PC-3 (cell line): ENCODE measurements at regions not wholly inside any gene's neighbourhood (a gene's known extent, or its start where the extent isn't known, plus 50 kb on each side); places are given as distances from the start of the nearest gene placed in this dataset.

Experiments
- EZH2 ChIP-seq: fragments of 300-600 bp; sonication (generic); IDR thresholded peaks from one replicate; pipeline ENCODE4 v1.6.1; 2017; ENCODE audit warnings: antibody characterized with exemption, mild to moderate bottlenecking, low read length; ENCODE audit not compliant: unreplicated experiment
- EZH2phosphoT487 ChIP-seq: fragments of 300-600 bp; sonication (generic); IDR thresholded peaks from 2 replicates; pipeline ENCODE4 v1.6.1; 2018; ENCODE audit warnings: mild to moderate bottlenecking, antibody characterized with exemption, low read length, borderline replicate concordance
- TF ChIP-seq, protein P1 (sequence below): fragments of 300-600 bp; sonication (generic); conservative IDR thresholded peaks from 2 replicates; pipeline ENCODE4 v1.5.1; 2017; ENCODE audit warnings: antibody characterized with exemption, low read depth, mild to moderate bottlenecking, low read length

DNA sequence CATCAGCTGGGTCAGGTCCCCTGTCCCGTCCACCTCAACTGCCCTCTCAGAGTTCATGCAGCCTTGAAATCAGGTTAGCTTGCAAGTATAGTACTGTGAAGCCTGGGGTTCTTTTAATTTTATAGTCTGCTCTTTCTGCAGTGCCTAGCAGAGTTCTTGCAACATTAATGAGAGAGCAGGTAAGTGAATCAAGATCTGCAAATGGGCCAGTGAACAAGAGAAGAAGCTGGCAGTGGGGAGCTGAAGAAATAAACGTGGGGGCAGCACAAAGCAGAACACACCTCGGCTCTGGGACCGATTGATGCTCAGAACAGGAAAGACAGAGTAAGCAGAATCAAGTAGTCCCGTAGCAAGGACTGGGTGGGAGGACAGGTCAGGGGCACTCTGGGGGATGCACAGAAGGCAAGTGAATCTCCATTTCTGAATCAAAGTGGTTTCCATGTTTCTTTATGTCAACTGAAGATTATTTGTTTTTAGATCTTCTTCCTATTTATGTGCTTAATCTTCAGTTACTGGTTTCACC, 675.5 kb downstream of the RNF144A start:
- TF ChIP-seq, protein P1, sequence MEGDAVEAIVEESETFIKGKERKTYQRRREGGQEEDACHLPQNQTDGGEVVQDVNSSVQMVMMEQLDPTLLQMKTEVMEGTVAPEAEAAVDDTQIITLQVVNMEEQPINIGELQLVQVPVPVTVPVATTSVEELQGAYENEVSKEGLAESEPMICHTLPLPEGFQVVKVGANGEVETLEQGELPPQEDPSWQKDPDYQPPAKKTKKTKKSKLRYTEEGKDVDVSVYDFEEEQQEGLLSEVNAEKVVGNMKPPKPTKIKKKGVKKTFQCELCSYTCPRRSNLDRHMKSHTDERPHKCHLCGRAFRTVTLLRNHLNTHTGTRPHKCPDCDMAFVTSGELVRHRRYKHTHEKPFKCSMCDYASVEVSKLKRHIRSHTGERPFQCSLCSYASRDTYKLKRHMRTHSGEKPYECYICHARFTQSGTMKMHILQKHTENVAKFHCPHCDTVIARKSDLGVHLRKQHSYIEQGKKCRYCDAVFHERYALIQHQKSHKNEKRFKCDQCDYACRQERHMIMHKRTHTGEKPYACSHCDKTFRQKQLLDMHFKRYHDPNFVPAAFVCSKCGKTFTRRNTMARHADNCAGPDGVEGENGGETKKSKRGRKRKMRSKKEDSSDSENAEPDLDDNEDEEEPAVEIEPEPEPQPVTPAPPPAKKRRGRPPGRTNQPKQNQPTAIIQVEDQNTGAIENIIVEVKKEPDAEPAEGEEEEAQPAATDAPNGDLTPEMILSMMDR: no peak
- TF ChIP-seq EZH2: no peak
- no peak for TF ChIP-seq EZH2phosphoT487
